ENCODE measurements at regions not wholly inside any gene's neighbourhood (a gene's known extent, or its start where the extent isn't known, plus 50 kb on each side); places are given as distances from the start of the nearest gene placed in this dataset.

DNA sequence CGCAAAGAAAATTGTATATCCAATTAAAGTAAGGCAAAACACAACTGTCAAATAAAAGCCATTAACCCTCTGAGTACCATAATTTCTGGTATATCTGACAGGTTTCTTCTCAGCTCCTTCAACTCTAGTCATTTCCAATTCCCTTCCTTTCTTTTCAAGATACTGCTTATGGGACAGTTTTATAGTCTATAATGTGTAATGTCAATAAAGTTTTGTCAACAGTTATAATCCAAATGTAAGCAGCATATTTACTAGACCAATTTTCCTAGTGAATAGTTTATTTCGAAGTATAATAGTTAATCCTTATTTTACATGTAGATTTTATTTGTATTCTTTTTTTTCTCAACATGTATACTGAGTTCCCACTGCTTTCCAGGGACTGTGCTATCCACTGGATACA, 1081.8 kb downstream of the EPHA7 start:
- TF ChIP-seq, protein P1, sequence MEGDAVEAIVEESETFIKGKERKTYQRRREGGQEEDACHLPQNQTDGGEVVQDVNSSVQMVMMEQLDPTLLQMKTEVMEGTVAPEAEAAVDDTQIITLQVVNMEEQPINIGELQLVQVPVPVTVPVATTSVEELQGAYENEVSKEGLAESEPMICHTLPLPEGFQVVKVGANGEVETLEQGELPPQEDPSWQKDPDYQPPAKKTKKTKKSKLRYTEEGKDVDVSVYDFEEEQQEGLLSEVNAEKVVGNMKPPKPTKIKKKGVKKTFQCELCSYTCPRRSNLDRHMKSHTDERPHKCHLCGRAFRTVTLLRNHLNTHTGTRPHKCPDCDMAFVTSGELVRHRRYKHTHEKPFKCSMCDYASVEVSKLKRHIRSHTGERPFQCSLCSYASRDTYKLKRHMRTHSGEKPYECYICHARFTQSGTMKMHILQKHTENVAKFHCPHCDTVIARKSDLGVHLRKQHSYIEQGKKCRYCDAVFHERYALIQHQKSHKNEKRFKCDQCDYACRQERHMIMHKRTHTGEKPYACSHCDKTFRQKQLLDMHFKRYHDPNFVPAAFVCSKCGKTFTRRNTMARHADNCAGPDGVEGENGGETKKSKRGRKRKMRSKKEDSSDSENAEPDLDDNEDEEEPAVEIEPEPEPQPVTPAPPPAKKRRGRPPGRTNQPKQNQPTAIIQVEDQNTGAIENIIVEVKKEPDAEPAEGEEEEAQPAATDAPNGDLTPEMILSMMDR (IDR thresholded peaks at IDR 0.05; ENCODE audit: low read depth, low read length): no peak
- no peak for TF ChIP-seq EZH2phosphoT487 (IDR thresholded peaks at IDR 0.05; ENCODE audit: low read depth)

Measured in OCI-LY3 (cell line).